Parathyroid adenoma (tissue), 2 donors: ENCODE measurements at regions not wholly inside any gene's neighbourhood (a gene's known extent, or its start where the extent isn't known, plus 50 kb on each side); places are given as distances from the start of the nearest gene placed in this dataset.

ENCODE experiments used
- H2AFZ ChIP-seq: fragments of 300-600 bp; sonication (generic); one replicate; pipeline ENCODE4 v1.7.0; 2017; ENCODE audit warnings: antibody characterized with exemption, mild to moderate bottlenecking
- H3K27ac ChIP-seq: fragments of 300-600 bp; sonication (generic); one replicate; pipeline ENCODE4 v1.7.0; 2017
- H3K27me3 ChIP-seq: fragments of 300-600 bp; sonication (generic); one replicate; pipeline ENCODE4 v1.7.0; 2017; ENCODE audit warnings: low read length; ENCODE audit not compliant: control insufficient read depth, insufficient read depth
- H3K36me3 ChIP-seq: fragments of 300-600 bp; sonication (generic); one replicate; pipeline ENCODE4 v1.7.0; 2017; ENCODE audit warnings: low read length; ENCODE audit not compliant: control insufficient read depth, insufficient read depth
- H3K4me1 ChIP-seq: fragments of 300-600 bp; sonication (generic); one replicate; pipeline ENCODE4 v1.7.0; 2017; ENCODE audit warnings: control low read depth
- H3K4me2 ChIP-seq: fragments of 300-600 bp; sonication (generic); one replicate; pipeline ENCODE4 v1.7.0; 2017; ENCODE audit warnings: low read length
- H3K4me3 ChIP-seq: fragments of 300-600 bp; sonication (generic); one replicate; pipeline ENCODE4 v1.7.0; 2017; ENCODE audit warnings: low read depth, low read length
- H3K79me2 ChIP-seq: fragments of 300-600 bp; sonication (generic); one replicate; pipeline ENCODE4 v1.7.0; 2017; ENCODE audit warnings: control low read depth
- H3K9ac ChIP-seq: fragments of 300-600 bp; sonication (generic); one replicate; pipeline ENCODE4 v1.7.0; 2017; ENCODE audit warnings: mild to moderate bottlenecking
- H3K9me3 ChIP-seq: fragments of 300-600 bp; sonication (generic); one replicate; pipeline ENCODE4 v1.7.0; 2017; ENCODE audit warnings: low read length; ENCODE audit not compliant: control insufficient read depth
- TF ChIP-seq, protein P1 (sequence below): fragments of 300-600 bp; sonication (generic); IDR thresholded peaks from one replicate; pipeline ENCODE4 v1.7.0; 2017; ENCODE audit warnings: antibody characterized with exemption, mild to moderate bottlenecking
- donor health status: primary hyperparathyroidism.

DNA sequence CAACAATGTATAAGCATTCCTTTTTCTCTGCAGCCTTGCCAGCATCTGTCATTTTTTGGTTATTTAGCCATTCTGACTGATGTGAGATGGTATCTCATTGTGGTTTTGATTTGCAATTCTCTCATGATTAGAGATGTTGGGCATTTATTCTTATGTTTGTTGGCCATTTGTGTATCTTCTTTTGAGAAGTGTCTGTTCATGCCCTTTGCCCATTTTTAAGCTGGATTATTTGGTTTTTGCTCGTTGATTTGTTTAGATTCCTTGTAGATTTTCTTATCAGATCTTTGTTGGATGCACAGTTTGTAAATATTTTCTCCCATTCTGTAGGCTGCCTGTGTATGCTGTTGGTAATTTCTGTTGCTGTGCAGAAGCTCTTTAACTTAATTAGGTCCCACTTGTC lies 259.6 kb upstream of the SESN3 start:
- TF ChIP-seq, protein P1, sequence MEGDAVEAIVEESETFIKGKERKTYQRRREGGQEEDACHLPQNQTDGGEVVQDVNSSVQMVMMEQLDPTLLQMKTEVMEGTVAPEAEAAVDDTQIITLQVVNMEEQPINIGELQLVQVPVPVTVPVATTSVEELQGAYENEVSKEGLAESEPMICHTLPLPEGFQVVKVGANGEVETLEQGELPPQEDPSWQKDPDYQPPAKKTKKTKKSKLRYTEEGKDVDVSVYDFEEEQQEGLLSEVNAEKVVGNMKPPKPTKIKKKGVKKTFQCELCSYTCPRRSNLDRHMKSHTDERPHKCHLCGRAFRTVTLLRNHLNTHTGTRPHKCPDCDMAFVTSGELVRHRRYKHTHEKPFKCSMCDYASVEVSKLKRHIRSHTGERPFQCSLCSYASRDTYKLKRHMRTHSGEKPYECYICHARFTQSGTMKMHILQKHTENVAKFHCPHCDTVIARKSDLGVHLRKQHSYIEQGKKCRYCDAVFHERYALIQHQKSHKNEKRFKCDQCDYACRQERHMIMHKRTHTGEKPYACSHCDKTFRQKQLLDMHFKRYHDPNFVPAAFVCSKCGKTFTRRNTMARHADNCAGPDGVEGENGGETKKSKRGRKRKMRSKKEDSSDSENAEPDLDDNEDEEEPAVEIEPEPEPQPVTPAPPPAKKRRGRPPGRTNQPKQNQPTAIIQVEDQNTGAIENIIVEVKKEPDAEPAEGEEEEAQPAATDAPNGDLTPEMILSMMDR: no peak
- Histone ChIP-seq H3K9ac (no peak overlapping the region), H3K4me3 (no peak overlapping the region), H3K4me2 (no peak overlapping the region), H3K4me1 (no peaks in the 10 kb centered on the region), H3K27ac (no peak overlapping the region), H3K27me3 (no peaks in the 10 kb centered on the region), H3K79me2 (no peaks in the 10 kb centered on the region), H2AFZ (no peak overlapping the region), H3K9me3 (no peaks in the 10 kb centered on the region), H3K36me3 (no peaks in the 10 kb centered on the region)

DNA sequence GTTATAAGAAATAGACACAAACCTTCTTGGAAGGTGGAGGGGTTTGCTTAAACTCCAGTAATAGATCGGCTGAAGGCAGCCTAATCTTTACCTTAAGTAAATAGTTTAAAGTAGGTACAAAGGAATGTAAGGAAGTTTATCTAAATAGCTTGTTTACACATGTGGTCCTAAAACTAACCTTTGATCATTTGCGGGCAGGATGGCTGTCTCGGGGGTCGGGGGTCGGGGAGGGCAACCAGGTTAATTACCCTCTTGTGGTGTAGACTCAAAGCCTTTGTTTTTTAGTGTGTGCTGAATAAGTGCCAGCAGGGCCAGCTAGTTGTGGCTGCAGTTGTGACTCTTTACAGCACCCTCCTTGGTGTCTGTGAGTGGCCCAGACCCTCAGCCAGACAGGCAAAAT lies 256.9 kb upstream of the SESN3 start:
- Histone ChIP-seq H3K27ac (no peak overlapping the region), H3K4me2 (no peak overlapping the region), H2AFZ (no peak overlapping the region), H3K4me1 (no peaks in the 10 kb centered on the region), H3K79me2 (no peaks in the 10 kb centered on the region), H3K27me3 (no peaks in the 10 kb centered on the region), H3K9ac (no peak overlapping the region), H3K4me3 (no peak overlapping the region), H3K9me3 (no peaks in the 10 kb centered on the region), H3K36me3 (no peaks in the 10 kb centered on the region)
- TF ChIP-seq, protein P1: no peak

DNA sequence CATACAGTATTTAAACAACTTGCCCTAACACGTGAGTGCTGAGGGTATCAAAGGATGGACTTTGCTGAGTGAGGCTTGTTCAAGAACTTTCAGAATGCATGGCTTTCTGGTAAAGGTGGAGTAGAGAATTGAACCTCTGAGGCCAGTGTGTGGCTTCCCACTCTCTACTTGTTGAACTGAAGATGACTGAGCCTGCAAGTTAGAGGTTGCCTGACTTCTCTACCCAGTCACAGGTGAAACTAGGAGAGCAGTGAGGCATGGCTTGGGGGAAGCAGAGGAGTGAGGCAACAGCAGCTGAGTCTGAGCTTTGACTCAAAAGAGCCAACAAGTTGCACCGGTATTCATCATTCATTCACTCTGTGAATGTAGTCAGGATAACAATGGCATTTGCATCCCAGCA lies 256.4 kb upstream of the SESN3 start:
- Histone ChIP-seq H3K36me3 (no peaks in the 10 kb centered on the region), H3K27me3 (no peaks in the 10 kb centered on the region), H3K4me3 (no peak overlapping the region), H3K27ac (no peak overlapping the region), H2AFZ (no peak overlapping the region), H3K9me3 (no peaks in the 10 kb centered on the region), H3K4me2 (no peak overlapping the region), H3K4me1 (no peaks in the 10 kb centered on the region), H3K9ac (no peak overlapping the region), H3K79me2 (no peaks in the 10 kb centered on the region)
- TF ChIP-seq, protein P1: no peak

DNA sequence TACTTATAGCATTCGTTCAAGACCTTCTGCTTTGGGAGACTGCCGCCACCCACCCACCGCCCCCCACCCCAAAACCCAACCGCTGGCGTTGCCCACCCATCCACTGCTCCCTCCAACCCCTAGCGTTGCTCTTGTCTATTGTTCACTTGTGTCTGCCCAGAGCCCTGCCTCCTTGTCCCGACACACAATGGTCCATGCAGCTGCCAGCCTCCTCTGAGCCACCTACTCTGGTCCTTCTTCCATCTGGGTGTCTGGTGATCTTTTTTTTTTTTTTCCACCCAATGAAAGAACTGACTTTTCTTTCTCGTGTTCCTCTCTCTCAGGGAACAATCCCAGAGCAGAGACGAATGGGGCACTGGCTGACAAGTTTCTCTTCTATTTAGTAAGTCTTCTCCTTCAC lies 256.0 kb upstream of the SESN3 start:
- Histone ChIP-seq H3K27me3 (no peaks in the 10 kb centered on the region), H3K4me3 (no peak overlapping the region), H2AFZ (no peak overlapping the region), H3K9me3 (no peaks in the 10 kb centered on the region), H3K36me3 (no peaks in the 10 kb centered on the region), H3K27ac (no peak overlapping the region), H3K4me1 (no peaks in the 10 kb centered on the region), H3K79me2 (no peaks in the 10 kb centered on the region), H3K4me2 (no peak overlapping the region), H3K9ac (no peak overlapping the region)
- TF ChIP-seq, protein P1: no peak

DNA sequence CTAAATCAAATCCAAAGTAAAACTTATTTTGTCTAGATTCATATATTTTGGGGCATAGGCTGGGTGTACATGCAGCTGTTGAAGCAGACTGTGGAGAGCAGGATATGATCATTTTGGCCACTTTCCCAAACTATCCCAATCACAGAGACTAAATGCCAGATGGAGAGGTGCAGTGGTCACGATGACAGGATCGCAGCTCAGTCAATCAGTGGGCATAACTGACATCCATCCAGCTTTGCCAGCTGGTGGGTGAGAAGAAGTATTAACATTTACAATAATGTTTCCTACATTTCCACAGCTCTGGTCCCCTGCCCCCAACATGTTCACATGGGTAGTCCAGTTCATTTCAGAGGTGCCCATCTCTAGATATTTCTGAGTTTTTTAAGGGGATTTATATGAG lies 255.5 kb upstream of the SESN3 start:
- Histone ChIP-seq H2AFZ (no peak overlapping the region), H3K27me3 (no peaks in the 10 kb centered on the region), H3K79me2 (no peaks in the 10 kb centered on the region), H3K9me3 (no peaks in the 10 kb centered on the region), H3K4me3 (no peak overlapping the region), H3K4me1 (no peaks in the 10 kb centered on the region), H3K4me2 (no peak overlapping the region), H3K27ac (no peak overlapping the region), H3K9ac (no peak overlapping the region), H3K36me3 (no peaks in the 10 kb centered on the region)
- TF ChIP-seq, protein P1: no peak
